ENCODE measurements at regions not wholly inside any gene's neighbourhood (a gene's known extent, or its start where the extent isn't known, plus 50 kb on each side); places are given as distances from the start of the nearest gene placed in this dataset.

DNA sequence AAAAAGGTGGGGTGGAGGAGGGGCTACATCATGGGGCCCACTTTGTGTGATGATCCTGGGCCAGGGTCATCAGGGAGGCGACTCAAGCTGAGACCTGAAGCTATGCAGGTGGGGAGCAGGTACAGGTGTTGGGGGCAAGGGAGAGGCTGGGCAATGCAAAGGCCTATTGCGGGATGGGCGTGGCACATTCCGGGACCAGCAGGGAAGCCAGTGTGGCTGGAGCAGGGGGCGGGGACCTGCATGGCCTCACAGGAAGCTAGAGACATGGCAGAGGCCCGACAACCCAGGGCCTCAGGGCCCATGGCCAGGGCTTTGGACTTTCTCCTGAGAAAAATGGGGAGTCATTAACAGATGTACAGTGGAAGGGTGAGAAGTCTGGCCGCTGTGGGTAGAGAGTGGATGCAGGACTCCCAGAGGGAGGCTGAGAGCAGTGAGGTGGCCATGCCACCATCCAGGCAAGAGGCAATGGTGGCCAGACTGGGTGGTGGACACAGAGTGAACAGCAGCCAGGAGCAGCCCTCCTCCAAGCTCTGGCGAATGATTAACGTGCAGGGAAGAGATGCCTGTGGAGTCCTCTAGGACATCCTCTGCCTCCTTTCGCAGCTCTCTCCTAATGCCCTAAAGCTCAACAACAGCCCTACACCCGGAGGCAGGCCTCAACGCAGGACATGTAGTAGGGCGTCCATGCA is 122.6 kb upstream of the ATP2B2 start:
- no peak for TF ChIP-seq CTCF (IDR thresholded peaks at IDR 0.05 in 8 of 11, conservative IDR thresholded peaks at IDR 0.05 in 3 of 11)
- no peak for TF ChIP-seq POLR2A (IDR thresholded peaks at IDR 0.05)
- no peak for TF ChIP-seq POLR2AphosphoS5 (IDR thresholded peaks at IDR 0.05)
